ENCODE measurements at regions not wholly inside any gene's neighbourhood (a gene's known extent, or its start where the extent isn't known, plus 50 kb on each side); places are given as distances from the start of the nearest gene placed in this dataset.

DNA sequence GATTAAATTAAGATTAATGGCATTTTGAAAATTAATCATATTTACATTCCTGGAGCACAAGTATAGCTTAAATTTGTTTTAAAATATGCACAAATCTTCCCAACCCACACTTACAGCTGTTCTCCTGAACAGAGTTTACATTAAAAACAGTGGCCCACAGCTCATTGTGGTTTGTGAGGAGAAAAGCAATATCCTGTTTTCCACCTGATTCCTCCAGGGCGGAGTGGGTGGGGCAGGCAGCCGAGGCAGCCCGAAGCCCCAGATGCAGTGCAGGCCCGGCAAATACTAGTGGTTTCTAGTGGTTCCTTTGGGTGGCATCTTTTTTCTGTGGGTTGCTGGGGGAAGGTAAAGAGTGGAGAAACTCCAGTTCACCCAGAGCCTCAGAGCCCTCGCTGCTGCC lies 280.8 kb downstream of the ARHGAP12 start:
- DNase-seq (ENCODE audit: insufficient read length, low spot score): no peak
- no peak for FAIRE-seq

DNA sequence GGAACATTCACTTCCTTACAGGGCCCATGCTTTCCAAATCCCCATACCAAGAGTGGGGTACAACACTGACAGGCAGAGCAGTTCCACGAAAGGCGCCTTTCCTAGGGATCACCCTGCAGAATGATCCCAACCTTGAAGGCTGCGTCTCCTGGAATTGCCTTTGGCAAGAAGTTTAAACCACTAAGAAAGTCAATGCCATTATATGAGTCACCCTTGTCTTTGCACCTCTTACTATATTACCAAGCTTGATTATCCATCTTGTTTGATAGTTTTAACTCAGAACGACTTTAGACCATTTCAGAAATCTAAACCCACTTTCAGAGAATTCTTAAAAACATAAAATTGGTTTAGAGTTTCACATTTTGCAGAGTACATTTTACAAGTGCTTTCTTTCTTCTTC lies 282.1 kb downstream of the ARHGAP12 start:
- FAIRE-seq (no peak), DNase-seq (ENCODE audit: insufficient read length, low spot score) (no peak)

- FAIRE-seq: no peak
- DNase-seq (ENCODE audit: insufficient read length, low spot score): no peak
These were observed 282.8 kb downstream of the ARHGAP12 start for GRCh38 chr10:31645786-31646185.

DNA sequence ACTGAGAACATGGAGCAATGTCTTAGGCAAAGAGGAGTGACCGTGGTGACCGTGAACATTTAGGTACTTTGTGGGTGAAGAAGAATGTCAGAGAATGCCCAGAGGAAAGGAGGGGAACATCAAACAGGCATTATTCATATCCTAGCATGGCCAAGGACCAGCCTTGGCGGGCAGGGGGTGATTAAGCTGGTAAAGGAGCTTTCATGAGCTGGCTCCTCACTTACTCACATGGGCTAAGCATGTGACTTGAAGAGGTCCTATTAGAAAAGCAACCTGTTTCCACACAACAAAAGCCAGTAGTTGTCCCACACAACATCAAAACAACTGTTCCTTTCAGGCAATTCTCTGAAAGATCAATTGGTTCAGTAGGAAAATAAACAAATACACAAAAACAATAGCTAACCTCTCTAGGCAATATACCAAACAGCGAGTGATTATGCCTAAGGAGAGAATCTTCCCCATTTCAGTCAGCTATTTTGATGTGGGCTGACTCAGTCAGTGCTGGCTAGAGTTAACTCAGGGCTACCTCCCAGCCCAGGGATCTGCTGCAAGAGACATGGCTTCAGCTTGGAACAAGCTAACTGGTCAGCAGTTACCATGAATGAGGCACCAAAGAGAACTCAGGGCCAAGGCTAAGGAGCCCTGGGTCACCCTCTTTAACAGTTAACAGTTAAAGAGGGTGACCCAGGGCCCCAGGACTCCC lies 283.5 kb downstream of the ARHGAP12 start:
- DNase-seq (ENCODE audit: insufficient read length, low spot score) (no peak), FAIRE-seq (no peak)

GRCh38 chr10:31642281-31642680 lies 286.4 kb downstream of the ARHGAP12 start:
- FAIRE-seq (no peak), DNase-seq (ENCODE audit: insufficient read length, low spot score) (no peak)

GRCh38 chr10:31635415-31636065 lies 293.1 kb downstream of the ARHGAP12 start:
- FAIRE-seq (no peak), DNase-seq (ENCODE audit: insufficient read length, low spot score) (no peak)

DNA sequence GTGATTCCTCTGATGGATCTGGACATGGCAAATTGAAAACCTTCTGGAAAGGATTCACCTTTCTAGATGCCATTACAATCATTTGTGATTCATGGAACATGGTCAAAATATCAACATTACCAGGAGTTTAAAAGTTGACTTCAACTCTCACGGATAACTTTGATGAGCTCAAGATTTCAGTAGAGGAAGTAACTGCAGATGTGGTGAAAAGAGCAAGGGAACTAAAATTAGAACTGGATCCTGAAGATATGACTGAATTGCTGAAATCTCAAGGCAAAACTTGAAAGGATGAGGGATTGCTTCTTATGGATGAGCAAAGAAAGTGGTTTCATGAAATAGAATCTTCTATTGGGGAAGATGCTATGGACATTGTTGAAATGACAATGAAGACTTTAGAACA lies 293.6 kb downstream of the ARHGAP12 start:
- no peak for FAIRE-seq
- no peak for DNase-seq (ENCODE audit: insufficient read length, low spot score)

DNA sequence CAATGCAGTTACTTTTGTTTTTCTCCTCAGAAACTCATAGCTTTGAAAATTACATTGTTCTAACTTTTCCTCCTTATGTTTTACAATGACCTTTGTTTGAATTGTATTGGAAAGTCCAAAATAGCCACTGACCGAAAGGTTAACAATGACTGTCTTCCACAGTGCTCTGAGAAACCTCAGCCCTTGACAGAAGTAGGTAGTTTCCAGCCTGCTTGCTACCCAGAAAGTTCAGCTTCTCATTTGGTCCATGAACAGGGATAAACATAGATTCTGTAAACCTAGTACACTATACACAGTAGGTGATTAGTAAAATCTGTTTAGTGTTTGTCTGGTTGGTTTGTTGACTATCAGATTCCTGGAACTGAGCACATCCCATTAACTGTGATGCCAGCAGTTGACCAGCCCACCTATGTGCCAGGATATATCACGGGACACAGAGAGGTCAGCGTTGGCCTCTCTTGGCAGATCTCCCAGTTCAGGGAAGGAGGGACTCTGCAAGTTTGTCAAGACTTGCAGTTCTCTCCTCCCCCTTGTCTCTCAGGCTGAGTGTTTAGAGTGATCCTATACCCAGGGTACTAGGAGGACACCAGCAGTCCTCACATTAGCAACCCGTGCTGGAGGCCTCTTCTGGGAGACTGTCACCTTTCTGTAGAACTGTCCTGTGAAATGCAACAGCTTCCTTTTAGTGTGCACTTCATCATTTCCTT lies 297.6 kb downstream of the ARHGAP12 start:
- DNase-seq (ENCODE audit: insufficient read length, low spot score): no peak
- no peak for FAIRE-seq

GRCh38 chr10:31625566-31625965 lies 303.1 kb downstream of the ARHGAP12 start:
- FAIRE-seq: no peak
- DNase-seq (ENCODE audit: insufficient read length, low spot score): no peak

DNA sequence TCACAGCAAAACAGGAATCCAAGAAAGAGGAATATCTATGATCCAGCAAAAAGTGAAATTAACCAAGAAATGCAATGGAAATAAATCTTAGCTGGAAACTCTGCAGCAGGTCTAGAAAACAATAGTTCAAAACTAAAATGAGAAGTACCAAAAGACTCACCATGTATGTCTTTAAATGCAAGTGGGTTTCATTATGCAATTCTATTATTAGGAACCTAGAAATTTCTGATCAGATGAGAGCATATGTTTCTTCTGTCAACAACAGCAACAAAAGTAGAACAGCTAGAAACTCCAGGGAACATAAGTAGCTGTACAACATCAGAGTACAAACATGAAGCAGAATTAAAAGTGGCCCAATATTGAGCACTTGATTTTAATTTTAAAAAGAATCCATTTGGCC lies 304.0 kb downstream of the ARHGAP12 start:
- FAIRE-seq: no peak

GRCh38 chr10:31623947-31624346 lies 304.7 kb downstream of the ARHGAP12 start:
- FAIRE-seq: no peak

More for the DNA sequence above, 304.0 kb downstream of the ARHGAP12 start:
- DNase-seq (ENCODE audit: insufficient read length, low spot score): no peak

GRCh38 chr10:31623466-31623865 lies 304.4 kb downstream of the ZEB1 start:
- DNase-seq (ENCODE audit: insufficient read length, low spot score) (no peak), FAIRE-seq (no peak)

More at GRCh38 chr10:31623947-31624346, 304.7 kb downstream of the ARHGAP12 start:
- DNase-seq (ENCODE audit: insufficient read length, low spot score): no peak

GRCh38 chr10:31622978-31623377 lies 304.0 kb downstream of the ZEB1 start:
- no peak for DNase-seq (ENCODE audit: insufficient read length, low spot score)
- FAIRE-seq: no peak

- no peak for DNase-seq (ENCODE audit: insufficient read length, low spot score)
- FAIRE-seq: no peak
These were observed 302.7 kb downstream of the ZEB1 start for GRCh38 chr10:31621733-31622132.

DNA sequence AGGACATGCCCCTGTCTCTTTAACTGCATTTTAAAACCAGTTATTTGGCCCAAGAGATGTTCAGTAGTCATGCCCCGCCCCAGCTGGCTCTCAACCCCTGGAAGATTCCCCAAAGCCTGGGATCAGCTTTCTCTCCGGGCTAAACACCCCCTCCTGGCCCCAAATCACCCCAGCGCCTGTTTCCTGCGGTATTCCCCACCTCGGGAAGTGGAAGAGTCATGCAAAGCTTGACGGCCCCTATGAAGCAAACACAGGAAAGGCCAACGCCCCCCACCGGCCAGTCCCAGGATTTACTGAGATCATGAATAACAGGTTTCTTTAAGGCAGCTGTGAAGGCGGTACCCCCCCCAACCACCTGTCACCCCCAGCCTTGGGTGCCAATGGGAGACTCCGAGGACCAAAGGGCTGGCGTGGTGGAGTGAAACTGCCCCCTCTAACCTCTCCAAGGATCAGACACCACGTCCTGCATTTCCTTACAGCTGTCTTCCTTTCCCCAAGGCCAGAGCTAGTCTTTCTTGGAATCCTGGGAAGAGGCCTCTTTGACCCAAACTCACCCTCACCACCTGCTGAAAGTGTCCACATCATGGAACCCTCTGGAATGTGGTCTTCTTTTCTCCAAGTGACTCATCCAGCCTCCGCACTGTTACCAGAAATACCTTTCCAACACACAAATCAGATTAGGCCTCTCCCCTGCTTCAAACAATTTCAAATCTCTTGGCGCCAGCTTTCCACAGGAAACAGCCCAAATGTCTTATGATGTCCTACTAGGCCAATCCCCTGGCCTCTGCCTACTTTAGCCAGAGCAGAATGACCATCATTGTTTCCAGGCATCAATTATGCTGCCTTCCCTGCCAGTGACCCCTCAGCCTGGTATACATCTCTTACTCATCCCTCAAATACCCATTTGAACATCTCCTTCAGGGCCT lies 301.5 kb downstream of the ZEB1 start:
- no peak for FAIRE-seq
- no peak for DNase-seq (ENCODE audit: insufficient read length, low spot score)

- DNase-seq (ENCODE audit: insufficient read length, low spot score): no peak
- FAIRE-seq: no peak
These were observed 300.6 kb downstream of the ZEB1 start for GRCh38 chr10:31619531-31620061.

- FAIRE-seq (no peak), DNase-seq (ENCODE audit: insufficient read length, low spot score) (no peak)
These were observed 299.7 kb downstream of the ZEB1 start for GRCh38 chr10:31618541-31619291.

GRCh38 chr10:31617757-31618156 lies 298.7 kb downstream of the ZEB1 start:
- FAIRE-seq: no peak
- DNase-seq (ENCODE audit: insufficient read length, low spot score): no peak

- DNase-seq (ENCODE audit: insufficient read length, low spot score): no peak
- no peak for FAIRE-seq
These were observed 298.1 kb downstream of the ZEB1 start for GRCh38 chr10:31617133-31617532.

- FAIRE-seq (no peak), DNase-seq (ENCODE audit: insufficient read length, low spot score) (no peak)
These were observed 296.1 kb downstream of the ZEB1 start for GRCh38 chr10:31615129-31615528.
